Panc1 (cell line): ENCODE measurements at regions not wholly inside any gene's neighbourhood (a gene's known extent, or its start where the extent isn't known, plus 50 kb on each side); places are given as distances from the start of the nearest gene placed in this dataset.
A peak's percentile ranks its signal among the peaks of the same experiment; 100 is the strongest.

Source experiments
- ATAC-seq: fragments of 200-7000 bp; cut with Tn5 transposase; 2 replicates; pipeline ENCODE4 v1.9.1; 2020; ENCODE audit warnings: mild to moderate bottlenecking, moderate library complexity
- BruUV-seq: library from RNA; stranded (reverse); fragments of 400-500 nt; replicated peaks from 2 replicates; lab custom pipeline; 2021; lab: Mats Ljungman, UMichigan
- CTCF ChIA-PET: fragments of 300-600 bp; sonication (Branson Sonifier 250); formaldehyde crosslinking; loops from one replicate; lab custom pipeline; 2022; ENCODE audit warnings: antibody characterized with exemption; lab: Charles Lee
- POLR2A ChIA-PET: fragments of 300-600 bp; sonication (Branson Sonifier 250); formaldehyde crosslinking; loops from one replicate; lab custom pipeline; 2022; ENCODE audit warnings: antibody characterized with exemption; lab: Charles Lee
- DNase-seq: peaks from one replicate; pipeline ENCODE4 v3.0.0-alpha.2; 2010; ENCODE audit warnings: low read depth, low spot score
- H3K27ac ChIP-seq: 2 replicates; pipeline ENCODE4 v1.5.1; 2011; ENCODE audit warnings: mild to moderate bottlenecking, low read length, inconsistent platforms
- H3K27me3 ChIP-seq: fragments of 200-500 bp; sonication (Bioruptor generic); 2 replicates; pipeline ENCODE4 v1.6.0; 2014; ENCODE audit warnings: low read length, inconsistent platforms; ENCODE audit not compliant: control insufficient read depth, insufficient read depth
- H3K36me3 ChIP-seq: fragments of 200-500 bp; sonication (Bioruptor generic); 2 replicates; pipeline ENCODE4 v1.5.1; 2014; ENCODE audit warnings: inconsistent platforms, mild to moderate bottlenecking, low read length, moderate library complexity; ENCODE audit not compliant: control insufficient read depth, insufficient read depth
- H3K4me1 ChIP-seq: 2 replicates; pipeline ENCODE4 v1.5.1; 2011; ENCODE audit warnings: inconsistent platforms, mild to moderate bottlenecking, low read length, moderate library complexity; ENCODE audit not compliant: control insufficient read depth, insufficient read depth
- H3K4me3 ChIP-seq, 2 experiments: 2 replicates each; pipeline ENCODE4 v1.5.1; 2011 to 2012; ENCODE audit warnings: low read depth in 2 of 2, low read length in 2 of 2, mild to moderate bottlenecking in 2 of 2, inconsistent platforms in 1 of 2, moderate library complexity in 1 of 2
- H3K9me3 ChIP-seq: fragments of 200-500 bp; sonication (Bioruptor generic); 2 replicates; pipeline ENCODE4 v1.5.1; 2014; ENCODE audit warnings: low read depth, mild to moderate bottlenecking, inconsistent platforms, low read length, moderate library complexity; ENCODE audit not compliant: control insufficient read depth, insufficient read depth
- POLR2AphosphoS5 ChIP-seq: IDR thresholded peaks from 2 replicates; pipeline ENCODE4 v1.6.1; 2012; ENCODE audit warnings: mild to moderate bottlenecking, low read depth, low read length, moderate library complexity
- SIN3A ChIP-seq: IDR thresholded peaks from 2 replicates; pipeline ENCODE4 v1.6.1; 2012; ENCODE audit warnings: low read depth, mild to moderate bottlenecking, low read length, moderate library complexity, borderline replicate concordance; ENCODE audit not compliant: insufficient read depth
- TCF7L2 ChIP-seq: IDR thresholded peaks from 2 replicates; pipeline ENCODE4 v1.6.1; 2011; ENCODE audit warnings: mild to moderate bottlenecking, low read depth, low read length, inconsistent platforms
- in situ Hi-C: cut with HindIII; loops from 2 replicates; pipeline ENCODE4 v1.10.0; 2016; ENCODE audit warnings: low sequenced_read_pairs, low pct_unique_long_range_greater_than_20kb
- intact Hi-C: fragments of 100-400 bp; cut with micrococcal nuclease; formaldehyde crosslinking; loops from one replicate; pipeline ENCODE4 v1.10.0; 2022; ENCODE audit not compliant: unreplicated experiment
- TF ChIP-seq, protein P1 (sequence below), 2 experiments: IDR thresholded peaks; 2 replicates each; pipeline ENCODE4 v1.6.1; 2011 to 2012; ENCODE audit warnings: low read depth in 2 of 2, control low read depth in 1 of 2, low read length in 1 of 2, mild to moderate bottlenecking in 1 of 2, moderate library complexity in 1 of 2; ENCODE audit not compliant: insufficient read depth in 1 of 2
- TF ChIP-seq, protein P2 (sequence below): fragments of 450-650 bp; IDR thresholded peaks from 2 replicates; pipeline ENCODE4 v1.5.1; 2017; ENCODE audit warnings: mild to moderate bottlenecking

DNA sequence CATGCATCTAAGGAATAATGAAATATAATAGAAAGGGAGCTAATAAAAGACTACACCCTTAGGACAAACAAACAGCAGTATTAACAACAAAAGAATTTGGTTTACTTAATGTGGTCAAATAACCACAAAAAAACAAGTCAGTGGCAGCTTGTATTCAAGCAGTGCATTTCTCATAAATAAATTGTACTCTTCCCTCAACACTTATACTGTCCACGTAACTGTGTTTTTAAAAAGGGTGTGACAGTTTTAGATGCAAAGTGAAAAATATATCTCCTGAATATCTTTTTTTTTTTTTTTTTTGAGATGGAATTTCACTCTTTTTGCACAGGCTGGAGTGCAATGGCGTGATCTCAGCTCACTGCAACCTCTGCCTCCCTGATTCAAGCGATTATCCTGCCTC is 698.2 kb upstream of the CADM2 start:
- POLR2A ChIA-PET, result no interaction called here
- ATAC-seq, result no peak
- no peak for TF ChIP-seq TCF7L2
- no peak for TF ChIP-seq SIN3A
- TF ChIP-seq, protein P1, sequence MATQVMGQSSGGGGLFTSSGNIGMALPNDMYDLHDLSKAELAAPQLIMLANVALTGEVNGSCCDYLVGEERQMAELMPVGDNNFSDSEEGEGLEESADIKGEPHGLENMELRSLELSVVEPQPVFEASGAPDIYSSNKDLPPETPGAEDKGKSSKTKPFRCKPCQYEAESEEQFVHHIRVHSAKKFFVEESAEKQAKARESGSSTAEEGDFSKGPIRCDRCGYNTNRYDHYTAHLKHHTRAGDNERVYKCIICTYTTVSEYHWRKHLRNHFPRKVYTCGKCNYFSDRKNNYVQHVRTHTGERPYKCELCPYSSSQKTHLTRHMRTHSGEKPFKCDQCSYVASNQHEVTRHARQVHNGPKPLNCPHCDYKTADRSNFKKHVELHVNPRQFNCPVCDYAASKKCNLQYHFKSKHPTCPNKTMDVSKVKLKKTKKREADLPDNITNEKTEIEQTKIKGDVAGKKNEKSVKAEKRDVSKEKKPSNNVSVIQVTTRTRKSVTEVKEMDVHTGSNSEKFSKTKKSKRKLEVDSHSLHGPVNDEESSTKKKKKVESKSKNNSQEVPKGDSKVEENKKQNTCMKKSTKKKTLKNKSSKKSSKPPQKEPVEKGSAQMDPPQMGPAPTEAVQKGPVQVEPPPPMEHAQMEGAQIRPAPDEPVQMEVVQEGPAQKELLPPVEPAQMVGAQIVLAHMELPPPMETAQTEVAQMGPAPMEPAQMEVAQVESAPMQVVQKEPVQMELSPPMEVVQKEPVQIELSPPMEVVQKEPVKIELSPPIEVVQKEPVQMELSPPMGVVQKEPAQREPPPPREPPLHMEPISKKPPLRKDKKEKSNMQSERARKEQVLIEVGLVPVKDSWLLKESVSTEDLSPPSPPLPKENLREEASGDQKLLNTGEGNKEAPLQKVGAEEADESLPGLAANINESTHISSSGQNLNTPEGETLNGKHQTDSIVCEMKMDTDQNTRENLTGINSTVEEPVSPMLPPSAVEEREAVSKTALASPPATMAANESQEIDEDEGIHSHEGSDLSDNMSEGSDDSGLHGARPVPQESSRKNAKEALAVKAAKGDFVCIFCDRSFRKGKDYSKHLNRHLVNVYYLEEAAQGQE (IDR thresholded peaks at IDR 0.05; ENCODE audit: insufficient read depth in 1 of 2, low read depth in 2 of 2, low read length in 1 of 2), result no peak
- TF ChIP-seq, protein P2, sequence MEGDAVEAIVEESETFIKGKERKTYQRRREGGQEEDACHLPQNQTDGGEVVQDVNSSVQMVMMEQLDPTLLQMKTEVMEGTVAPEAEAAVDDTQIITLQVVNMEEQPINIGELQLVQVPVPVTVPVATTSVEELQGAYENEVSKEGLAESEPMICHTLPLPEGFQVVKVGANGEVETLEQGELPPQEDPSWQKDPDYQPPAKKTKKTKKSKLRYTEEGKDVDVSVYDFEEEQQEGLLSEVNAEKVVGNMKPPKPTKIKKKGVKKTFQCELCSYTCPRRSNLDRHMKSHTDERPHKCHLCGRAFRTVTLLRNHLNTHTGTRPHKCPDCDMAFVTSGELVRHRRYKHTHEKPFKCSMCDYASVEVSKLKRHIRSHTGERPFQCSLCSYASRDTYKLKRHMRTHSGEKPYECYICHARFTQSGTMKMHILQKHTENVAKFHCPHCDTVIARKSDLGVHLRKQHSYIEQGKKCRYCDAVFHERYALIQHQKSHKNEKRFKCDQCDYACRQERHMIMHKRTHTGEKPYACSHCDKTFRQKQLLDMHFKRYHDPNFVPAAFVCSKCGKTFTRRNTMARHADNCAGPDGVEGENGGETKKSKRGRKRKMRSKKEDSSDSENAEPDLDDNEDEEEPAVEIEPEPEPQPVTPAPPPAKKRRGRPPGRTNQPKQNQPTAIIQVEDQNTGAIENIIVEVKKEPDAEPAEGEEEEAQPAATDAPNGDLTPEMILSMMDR, result no peak
- no peak for TF ChIP-seq POLR2AphosphoS5
- in situ Hi-C loops, result no loop called here
- H3K27me3 ChIP-seq, result no peaks in the 10 kb centered on the region
- H3K9me3 ChIP-seq, result no peaks in the 10 kb centered on the region
- no peaks in the 10 kb centered on the region for H3K36me3 ChIP-seq
- no peaks in the 10 kb centered on the region for H3K4me1 ChIP-seq
- CTCF ChIA-PET, result no interaction called here
- H3K4me3 ChIP-seq, result no peak overlapping the region
- intact Hi-C loops, result no loop called here
- DNase-seq, result no peak
- no peak overlapping the region for H3K27ac ChIP-seq
- no TSS peak for BruUV-seq

DNA sequence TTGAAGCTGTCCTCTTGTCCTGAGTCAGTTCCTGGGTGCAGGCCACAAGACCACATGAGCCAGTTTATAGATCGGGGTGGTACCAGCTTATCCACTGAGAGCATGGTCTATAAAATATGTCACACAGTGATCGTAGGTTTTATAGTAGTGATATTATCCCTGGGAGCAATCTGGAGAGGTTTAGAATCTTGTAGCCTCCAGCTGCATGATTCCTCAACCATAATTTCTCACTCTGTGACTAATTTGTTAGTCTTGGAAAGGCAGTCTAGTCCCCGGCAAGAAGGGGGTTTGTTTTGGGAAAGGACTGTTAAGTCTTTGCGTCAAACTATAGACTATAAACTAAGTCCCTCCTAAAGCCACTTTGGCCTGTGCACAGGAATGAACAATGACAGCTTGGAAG is 693.0 kb upstream of the CADM2 start:
- BruUV-seq, result no TSS peak
- H3K4me1 ChIP-seq, result no peaks in the 10 kb centered on the region
- in situ Hi-C loops (no loop called here), intact Hi-C loops (no loop called here)
- H3K9me3 ChIP-seq, result no peaks in the 10 kb centered on the region
- no peak overlapping the region for H3K27ac ChIP-seq
- DNase-seq (no peak), ATAC-seq (peak; percentile 58; the same call in 1 of the 2 replicates)
- no peak overlapping the region for H3K4me3 ChIP-seq
- H3K36me3 ChIP-seq, result no peaks in the 10 kb centered on the region
- CTCF ChIA-PET, result no interaction called here
- no peak for TF ChIP-seq SIN3A
- TF ChIP-seq, protein P1 (IDR thresholded peaks at IDR 0.05; ENCODE audit: insufficient read depth in 1 of 2, low read depth in 2 of 2, low read length in 1 of 2), result no peak
- 0 out of 2 replicates have a peak, but pooled peaks have one; percentile 23 for TF ChIP-seq TCF7L2
- POLR2A ChIA-PET, result interaction anchor here (0.6 kb wide), 1 partner anchor 179 kb away, joined by 3 read pairs; no protein-coding TSS in a partner anchor
- no peaks in the 10 kb centered on the region for H3K27me3 ChIP-seq
